ENCODE measurements at regions not wholly inside any gene's neighbourhood (a gene's known extent, or its start where the extent isn't known, plus 50 kb on each side); places are given as distances from the start of the nearest gene placed in this dataset.

DNA sequence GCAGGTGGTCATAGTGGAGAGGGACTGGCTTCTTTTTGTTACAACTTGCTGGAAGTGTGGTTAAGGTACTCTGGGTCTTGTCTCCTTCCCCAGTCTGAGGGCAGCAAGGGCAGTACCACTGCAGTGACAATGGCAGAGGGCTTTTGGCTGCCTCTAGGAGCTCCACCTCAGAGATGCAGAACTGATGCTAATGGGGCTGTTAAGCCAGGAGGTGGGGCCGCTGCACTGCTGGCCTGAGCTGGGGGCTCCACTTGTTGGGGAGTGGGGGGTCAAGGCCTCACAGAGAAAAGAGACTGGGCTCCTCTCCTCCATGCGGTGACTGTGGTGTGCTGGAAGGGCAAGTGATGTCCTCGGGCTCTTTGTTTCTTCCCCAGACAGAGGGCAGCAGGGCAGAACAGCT is 135.7 kb downstream of the DSEL start:
- TF ChIP-seq, protein P1, sequence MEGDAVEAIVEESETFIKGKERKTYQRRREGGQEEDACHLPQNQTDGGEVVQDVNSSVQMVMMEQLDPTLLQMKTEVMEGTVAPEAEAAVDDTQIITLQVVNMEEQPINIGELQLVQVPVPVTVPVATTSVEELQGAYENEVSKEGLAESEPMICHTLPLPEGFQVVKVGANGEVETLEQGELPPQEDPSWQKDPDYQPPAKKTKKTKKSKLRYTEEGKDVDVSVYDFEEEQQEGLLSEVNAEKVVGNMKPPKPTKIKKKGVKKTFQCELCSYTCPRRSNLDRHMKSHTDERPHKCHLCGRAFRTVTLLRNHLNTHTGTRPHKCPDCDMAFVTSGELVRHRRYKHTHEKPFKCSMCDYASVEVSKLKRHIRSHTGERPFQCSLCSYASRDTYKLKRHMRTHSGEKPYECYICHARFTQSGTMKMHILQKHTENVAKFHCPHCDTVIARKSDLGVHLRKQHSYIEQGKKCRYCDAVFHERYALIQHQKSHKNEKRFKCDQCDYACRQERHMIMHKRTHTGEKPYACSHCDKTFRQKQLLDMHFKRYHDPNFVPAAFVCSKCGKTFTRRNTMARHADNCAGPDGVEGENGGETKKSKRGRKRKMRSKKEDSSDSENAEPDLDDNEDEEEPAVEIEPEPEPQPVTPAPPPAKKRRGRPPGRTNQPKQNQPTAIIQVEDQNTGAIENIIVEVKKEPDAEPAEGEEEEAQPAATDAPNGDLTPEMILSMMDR (IDR thresholded peaks at IDR 0.05) = no peak
- no peak for TF ChIP-seq ZFX (IDR thresholded peaks at IDR 0.05; ENCODE audit: borderline replicate concordance)
- H3K27ac ChIP-seq = no peak overlapping the region

GRCh38 chr18:67379981-67380380 is 136.5 kb downstream of the DSEL start:
- H3K27ac ChIP-seq = no peak overlapping the region
- no peak for TF ChIP-seq ZFX (IDR thresholded peaks at IDR 0.05; ENCODE audit: borderline replicate concordance)
- TF ChIP-seq, protein P1 (IDR thresholded peaks at IDR 0.05) = no peak

- TF ChIP-seq ZFX (IDR thresholded peaks at IDR 0.05; ENCODE audit: borderline replicate concordance) = no peak
- TF ChIP-seq, protein P1 (IDR thresholded peaks at IDR 0.05) = no peak
Observed at GRCh38 chr18:67376372-67376771, 140.1 kb downstream of the DSEL start.

GRCh38 chr18:67373636-67374035 is 142.9 kb downstream of the DSEL start:
- H3K27ac ChIP-seq = no peak overlapping the region
- no peak for TF ChIP-seq ZFX (IDR thresholded peaks at IDR 0.05; ENCODE audit: borderline replicate concordance)
- TF ChIP-seq, protein P1 (IDR thresholded peaks at IDR 0.05) = no peak

More at GRCh38 chr18:67376372-67376771, 140.1 kb downstream of the DSEL start:
- H3K27ac ChIP-seq = no peak overlapping the region

GRCh38 chr18:67367540-67367939 is 149.0 kb downstream of the DSEL start:
- TF ChIP-seq ZFX (IDR thresholded peaks at IDR 0.05; ENCODE audit: borderline replicate concordance) = no peak
- TF ChIP-seq, protein P1 (IDR thresholded peaks at IDR 0.05) = no peak
- no peak overlapping the region for H3K27ac ChIP-seq

GRCh38 chr18:67363694-67364093 is 152.8 kb downstream of the DSEL start:
- TF ChIP-seq, protein P1 (IDR thresholded peaks at IDR 0.05) = no peak
- no peak for TF ChIP-seq ZFX (IDR thresholded peaks at IDR 0.05; ENCODE audit: borderline replicate concordance)
- H3K27ac ChIP-seq = no peak overlapping the region

- no peak for TF ChIP-seq ZFX (IDR thresholded peaks at IDR 0.05; ENCODE audit: borderline replicate concordance)
- TF ChIP-seq, protein P1 (IDR thresholded peaks at IDR 0.05) = no peak
Observed at GRCh38 chr18:67362906-67363305, 153.6 kb downstream of the DSEL start.

More at GRCh38 chr18:67362906-67363305, 153.6 kb downstream of the DSEL start:
- H3K27ac ChIP-seq = no peak overlapping the region

All from 22Rv1 (cell line).